HepG2 (cell line): ENCODE measurements at regions not wholly inside any gene's neighbourhood (a gene's known extent, or its start where the extent isn't known, plus 50 kb on each side); places are given as distances from the start of the nearest gene placed in this dataset.
"Not testable (repeated sequence)": the region's sequence is repeated elsewhere in the genome, so short reads cannot be mapped to it uniquely, and the experiment has no call there.

ENCODE experiments used
- ATAC-seq: fragments of 200-7000 bp; cut with Tn5 transposase; 3 replicates; pipeline ENCODE4 v1.9.1; 2020; ENCODE audit warnings: mild to moderate bottlenecking, moderate library complexity
- BruUV-seq: library from RNA; stranded (reverse); fragments of 400-500 nt; replicated peaks from 2 replicates; lab custom pipeline; 2021; lab: Mats Ljungman, UMichigan
- CTCF ChIA-PET: fragments of 300-600 bp; formaldehyde crosslinking; extraction: SDS; loops from one replicate; lab custom pipeline; 2021; ENCODE audit warnings: low total read pairs, inconsistent platforms, low intra/inter-chr PET ratio; lab: Yijun Ruan, JAX
- POLR2A ChIA-PET: fragments of 350-600 bp; sonication (Branson Sonifier 250); formaldehyde crosslinking; loops from one replicate; lab custom pipeline; 2020; ENCODE audit warnings: antibody characterized with exemption, inconsistent platforms; lab: Yijun Ruan, JAX
- DNase-seq: peaks from one replicate; pipeline ENCODE4 v3.0.0-alpha.2; 2015; ENCODE audit warnings: low spot score
- FAIRE-seq: peaks from 3 replicates; lab custom pipeline; 2011; peaks lifted over from hg19 to GRCh38; lab: Jason Lieb, UNC
- H2AFZ ChIP-seq: one replicate; pipeline ENCODE4 v1.6.1; 2011; ENCODE audit warnings: low read length, inconsistent platforms
- H3K27ac ChIP-seq: fragments of 300-600 bp; 3 replicates; pipeline ENCODE4 v1.8.0; 2011; ENCODE audit warnings: mixed run types, mild to moderate bottlenecking, mixed read lengths, low read length, inconsistent platforms; ENCODE audit not compliant: insufficient read depth; ENCODE audit errors: extremely low read length
- H3K27me3 ChIP-seq, 2 experiments: fragments of 200-600 bp in 1 of 2; 2 replicates in 1 of 2; 3 replicates in 1 of 2; pipeline versions ENCODE4 v1.6.0 to v1.8.0; 2011; ENCODE audit warnings: low read length in 2 of 2, mild to moderate bottlenecking in 2 of 2, moderate library complexity in 2 of 2, inconsistent platforms in 1 of 2; ENCODE audit not compliant: insufficient read depth in 2 of 2, control insufficient read depth in 1 of 2
- H3K36me3 ChIP-seq, 2 experiments: fragments of 200-600 bp in 1 of 2; replicated peaks in 1 of 2; 2 replicates in 1 of 2; 3 replicates in 1 of 2; pipeline versions ENCODE4 v1.5.1 to v1.8.0; 2011; ENCODE audit warnings: low read length in 2 of 2, inconsistent platforms in 1 of 2; ENCODE audit not compliant: insufficient read depth in 2 of 2, control insufficient read depth in 1 of 2
- H3K4me1 ChIP-seq: 2 replicates; pipeline ENCODE4 v1.5.1; 2012; ENCODE audit warnings: low read length, inconsistent platforms; ENCODE audit not compliant: insufficient read depth
- H3K4me2 ChIP-seq: 2 replicates; pipeline ENCODE4 v1.6.0; 2011; ENCODE audit warnings: low read depth, low read length, inconsistent platforms
- H3K4me3 ChIP-seq, 3 experiments: fragments of 200-600 bp in 1 of 3; sonication (generic), shearing (Covaris generic) in 1 of 3; replicated peaks in 1 of 3; 2 replicates each; pipeline ENCODE4 v1.5.1; 2011 to 2016; ENCODE audit warnings: low read length in 3 of 3, inconsistent platforms in 2 of 3, low read depth in 2 of 3, mild to moderate bottlenecking in 2 of 3, control low read depth in 1 of 3, mixed read lengths in 1 of 3; ENCODE audit not compliant: insufficient read depth in 1 of 3
- H3K79me2 ChIP-seq: one replicate; pipeline ENCODE4 v1.6.1; 2011; ENCODE audit warnings: low read length, inconsistent platforms; ENCODE audit not compliant: insufficient read depth
- H3K9ac ChIP-seq: 2 replicates; pipeline ENCODE4 v1.6.0; 2011; ENCODE audit warnings: mild to moderate bottlenecking, low read depth, low read length, inconsistent platforms; ENCODE audit not compliant: insufficient read depth
- H3K9me3 ChIP-seq: 2 replicates; pipeline ENCODE4 v1.5.1; 2012; ENCODE audit warnings: mild to moderate bottlenecking, low read length
- H4K20me1 ChIP-seq: 2 replicates; pipeline ENCODE4 v1.6.0; 2011; ENCODE audit warnings: inconsistent platforms, mild to moderate bottlenecking, low read length, moderate library complexity; ENCODE audit not compliant: insufficient read depth
- WGBS: methylation state at CpG from one replicate; pipeline ENCODE4 v1.1.6; 2017; ENCODE audit warnings: low lambda C conversion rate; 5-methylcytosine and 5-hydroxymethylcytosine counted together
- in situ Hi-C: cut with HindIII; loops from 2 replicates; pipeline ENCODE4 v1.10.0; 2017; ENCODE audit warnings: low pct_unique_long_range_greater_than_20kb; ENCODE audit not compliant: extremely low pct_ligation_motif_present
- intact Hi-C: fragments of 100-400 bp; cut with micrococcal nuclease; formaldehyde crosslinking; loops from one replicate; pipeline ENCODE4 v1.10.0; 2022; ENCODE audit not compliant: unreplicated experiment
- TF ChIP-seq, protein P1 (sequence below): sonication (generic); formaldehyde crosslinking; IDR thresholded peaks from 2 replicates; pipeline ENCODE4 v1.4.0; 2020; ENCODE audit warnings: missing genetic modification reagents, borderline replicate concordance

GRCh38 chr1:38151399-38151798 lies 104.8 kb upstream of the POU3F1 start (continued):
- TF ChIP-seq, protein P1, sequence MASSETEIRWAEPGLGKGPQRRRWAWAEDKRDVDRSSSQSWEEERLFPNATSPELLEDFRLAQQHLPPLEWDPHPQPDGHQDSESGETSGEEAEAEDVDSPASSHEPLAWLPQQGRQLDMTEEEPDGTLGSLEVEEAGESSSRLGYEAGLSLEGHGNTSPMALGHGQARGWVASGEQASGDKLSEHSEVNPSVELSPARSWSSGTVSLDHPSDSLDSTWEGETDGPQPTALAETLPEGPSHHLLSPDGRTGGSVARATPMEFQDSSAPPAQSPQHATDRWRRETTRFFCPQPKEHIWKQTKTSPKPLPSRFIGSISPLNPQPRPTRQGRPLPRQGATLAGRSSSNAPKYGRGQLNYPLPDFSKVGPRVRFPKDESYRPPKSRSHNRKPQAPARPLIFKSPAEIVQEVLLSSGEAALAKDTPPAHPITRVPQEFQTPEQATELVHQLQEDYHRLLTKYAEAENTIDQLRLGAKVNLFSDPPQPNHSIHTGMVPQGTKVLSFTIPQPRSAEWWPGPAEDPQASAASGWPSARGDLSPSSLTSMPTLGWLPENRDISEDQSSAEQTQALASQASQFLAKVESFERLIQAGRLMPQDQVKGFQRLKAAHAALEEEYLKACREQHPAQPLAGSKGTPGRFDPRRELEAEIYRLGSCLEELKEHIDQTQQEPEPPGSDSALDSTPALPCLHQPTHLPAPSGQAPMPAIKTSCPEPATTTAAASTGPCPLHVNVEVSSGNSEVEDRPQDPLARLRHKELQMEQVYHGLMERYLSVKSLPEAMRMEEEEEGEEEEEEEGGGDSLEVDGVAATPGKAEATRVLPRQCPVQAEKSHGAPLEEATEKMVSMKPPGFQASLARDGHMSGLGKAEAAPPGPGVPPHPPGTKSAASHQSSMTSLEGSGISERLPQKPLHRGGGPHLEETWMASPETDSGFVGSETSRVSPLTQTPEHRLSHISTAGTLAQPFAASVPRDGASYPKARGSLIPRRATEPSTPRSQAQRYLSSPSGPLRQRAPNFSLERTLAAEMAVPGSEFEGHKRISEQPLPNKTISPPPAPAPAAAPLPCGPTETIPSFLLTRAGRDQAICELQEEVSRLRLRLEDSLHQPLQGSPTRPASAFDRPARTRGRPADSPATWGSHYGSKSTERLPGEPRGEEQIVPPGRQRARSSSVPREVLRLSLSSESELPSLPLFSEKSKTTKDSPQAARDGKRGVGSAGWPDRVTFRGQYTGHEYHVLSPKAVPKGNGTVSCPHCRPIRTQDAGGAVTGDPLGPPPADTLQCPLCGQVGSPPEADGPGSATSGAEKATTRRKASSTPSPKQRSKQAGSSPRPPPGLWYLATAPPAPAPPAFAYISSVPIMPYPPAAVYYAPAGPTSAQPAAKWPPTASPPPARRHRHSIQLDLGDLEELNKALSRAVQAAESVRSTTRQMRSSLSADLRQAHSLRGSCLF (CRISPR knock-in tag): no peak

DNA sequence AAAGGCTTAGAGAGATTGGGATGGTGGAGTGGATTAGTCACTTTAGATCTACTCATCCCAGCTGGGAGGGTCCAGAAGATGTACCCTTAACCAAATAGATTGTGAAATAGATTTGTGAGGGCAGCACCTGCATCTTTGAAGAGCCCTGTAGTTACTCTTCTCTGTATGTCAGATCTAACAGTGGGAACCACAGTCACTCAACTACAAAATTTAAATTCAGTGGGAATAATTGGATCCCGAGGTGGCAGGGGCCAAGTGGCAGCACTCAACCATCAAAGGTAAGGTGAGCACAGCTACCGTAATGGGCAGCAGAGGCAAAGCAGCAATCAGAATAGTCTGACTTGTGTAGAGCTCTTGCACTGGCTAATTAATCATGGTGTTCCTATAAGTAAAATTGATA lies 99.5 kb upstream of the POU3F1 start:
- ATAC-seq, H3K36me3 ChIP-seq, H2AFZ ChIP-seq, DNase-seq, H3K79me2 ChIP-seq, H3K4me2 ChIP-seq, intact Hi-C loops, in situ Hi-C loops, CTCF ChIA-PET, H3K9me3 ChIP-seq, POLR2A ChIA-PET, H3K4me3 ChIP-seq, H3K27me3 ChIP-seq, H3K9ac ChIP-seq, FAIRE-seq, H4K20me1 ChIP-seq, BruUV-seq, H3K27ac ChIP-seq, H3K4me1 ChIP-seq: not testable (repeated sequence)
- 0% methylated on average over 2 of the region's 2 CpGs for WGBS
